DMS53 treated with DMSO at 0.1 percent for 48 hours (cell line): ENCODE measurements at regions not wholly inside any gene's neighbourhood (a gene's known extent, or its start where the extent isn't known, plus 50 kb on each side); places are given as distances from the start of the nearest gene placed in this dataset.

Source experiments
- DNase-seq: peaks from one replicate; lab custom pipeline; 2025; ENCODE audit not compliant: unreplicated experiment; lab: John Stamatoyannopoulos, UW

DNA sequence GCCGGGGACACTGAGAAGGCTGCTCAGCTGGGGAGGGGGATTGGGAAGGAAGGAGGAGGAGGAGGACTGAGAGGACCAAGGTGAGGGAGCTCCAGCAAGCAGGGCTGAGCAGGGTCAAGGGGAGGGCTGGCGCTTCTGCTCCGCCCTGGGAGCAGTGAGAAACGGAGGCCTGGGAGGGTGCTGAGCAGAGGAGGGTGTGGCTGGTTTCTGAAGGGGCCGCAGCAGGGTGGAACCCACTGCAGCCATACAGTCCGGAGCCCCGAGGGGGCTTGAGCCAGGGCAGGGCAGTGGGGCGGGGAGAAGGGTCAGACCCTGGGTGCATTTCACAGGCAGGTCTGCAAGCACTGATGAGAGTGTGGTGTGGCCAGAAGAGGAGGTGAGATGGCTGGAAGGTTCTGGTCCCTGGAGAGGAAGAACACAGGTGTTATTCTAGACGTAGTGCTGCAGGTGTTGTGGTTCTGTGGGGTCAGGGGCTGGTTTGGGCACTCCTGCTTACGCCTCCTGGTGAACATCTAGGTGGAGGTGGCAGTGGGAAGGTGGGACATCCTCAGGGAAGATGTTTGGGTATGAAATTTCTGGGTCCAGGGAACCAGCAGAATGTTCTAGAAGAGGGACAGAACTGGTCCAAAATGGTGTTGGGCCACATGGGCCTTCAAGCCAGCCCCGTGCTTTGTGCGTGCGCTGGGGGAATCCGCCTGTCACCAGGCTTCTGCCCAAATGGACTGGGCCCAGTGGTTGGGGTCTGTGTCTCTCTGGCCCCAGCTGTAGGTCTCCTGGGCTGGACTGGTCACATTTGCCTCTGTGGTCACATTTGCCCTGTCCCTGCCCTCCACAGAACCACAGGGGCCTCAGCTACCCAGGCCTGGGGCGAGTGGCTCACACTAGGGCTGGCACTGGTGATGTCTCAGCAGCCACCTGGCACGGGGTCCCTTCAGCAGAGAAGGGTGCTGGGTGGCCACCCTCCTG lies 714.7 kb downstream of the BRD1 start:
- DNase-seq = no peak

DNA sequence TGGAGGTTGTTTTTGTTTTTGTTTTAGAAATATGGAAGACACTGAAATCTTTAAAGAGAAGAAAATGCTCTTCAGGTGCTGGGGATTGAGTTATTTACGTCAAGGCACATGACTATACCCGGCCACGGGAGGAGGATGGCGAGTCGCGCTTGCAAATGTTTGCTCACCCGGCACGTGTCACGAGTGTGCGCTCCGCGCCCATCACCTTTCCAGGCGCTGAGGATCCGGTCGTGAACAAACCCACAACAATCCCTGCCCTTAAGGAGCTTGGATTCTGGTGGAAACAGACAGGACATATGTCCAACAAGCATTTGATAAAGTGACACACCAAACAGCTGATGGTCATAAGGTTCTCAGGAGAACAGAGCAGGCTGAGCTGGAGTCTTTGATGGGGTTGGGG lies 715.5 kb downstream of the BRD1 start:
- no peak for DNase-seq

DNA sequence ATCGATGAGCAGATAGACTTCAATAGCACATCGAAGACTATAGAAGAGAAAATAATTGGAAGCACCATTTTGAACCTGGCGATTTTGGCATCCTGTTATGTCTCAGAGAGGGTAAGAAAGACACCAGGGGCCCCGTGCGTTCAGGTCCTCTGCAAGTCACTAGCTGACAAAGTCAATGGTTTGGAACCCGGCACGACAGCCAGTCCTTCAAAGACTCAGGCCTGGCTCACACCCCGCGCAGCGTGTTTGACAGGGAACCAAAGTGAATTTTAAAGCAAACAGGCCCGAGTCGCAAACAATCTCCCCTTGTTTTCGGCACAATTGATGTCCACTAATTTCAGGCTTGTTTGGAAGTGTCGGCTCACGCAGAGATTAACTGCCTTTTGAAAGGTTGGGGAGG lies 716.6 kb downstream of the BRD1 start:
- no peak for DNase-seq

DNA sequence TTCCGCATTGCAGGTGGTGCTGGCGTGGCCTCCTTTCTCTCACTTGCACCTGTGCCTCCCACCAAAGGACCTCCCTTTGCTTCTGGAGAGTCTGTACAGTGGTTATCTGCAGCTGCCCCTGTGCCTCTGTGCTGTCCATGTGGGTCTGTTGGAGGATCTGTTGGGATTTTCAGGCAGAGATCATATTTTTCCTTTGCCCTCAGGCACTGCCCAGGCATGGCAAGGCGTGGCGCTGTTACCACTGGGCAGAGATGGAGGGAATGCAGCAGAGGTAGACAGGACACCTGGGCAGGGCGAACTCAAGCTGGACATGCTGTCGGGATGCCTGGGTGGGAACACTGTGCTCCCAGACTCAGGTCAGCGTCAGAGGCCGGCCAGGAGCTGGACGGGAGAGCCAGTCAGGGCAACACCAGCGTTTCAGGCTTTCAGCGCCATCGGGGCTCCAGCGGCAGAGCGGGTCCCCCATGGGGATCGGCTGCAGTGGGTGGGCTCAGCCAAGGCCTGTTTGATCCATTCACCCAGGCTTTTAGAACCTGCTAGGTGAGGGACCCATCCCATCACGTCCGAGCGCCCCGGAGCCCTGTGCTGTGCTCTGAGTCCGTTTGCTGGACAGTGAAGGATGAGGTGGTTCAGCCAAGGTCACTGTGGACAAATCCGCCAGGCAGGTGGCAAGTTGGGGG lies 718.9 kb downstream of the BRD1 start:
- DNase-seq = no peak

DNA sequence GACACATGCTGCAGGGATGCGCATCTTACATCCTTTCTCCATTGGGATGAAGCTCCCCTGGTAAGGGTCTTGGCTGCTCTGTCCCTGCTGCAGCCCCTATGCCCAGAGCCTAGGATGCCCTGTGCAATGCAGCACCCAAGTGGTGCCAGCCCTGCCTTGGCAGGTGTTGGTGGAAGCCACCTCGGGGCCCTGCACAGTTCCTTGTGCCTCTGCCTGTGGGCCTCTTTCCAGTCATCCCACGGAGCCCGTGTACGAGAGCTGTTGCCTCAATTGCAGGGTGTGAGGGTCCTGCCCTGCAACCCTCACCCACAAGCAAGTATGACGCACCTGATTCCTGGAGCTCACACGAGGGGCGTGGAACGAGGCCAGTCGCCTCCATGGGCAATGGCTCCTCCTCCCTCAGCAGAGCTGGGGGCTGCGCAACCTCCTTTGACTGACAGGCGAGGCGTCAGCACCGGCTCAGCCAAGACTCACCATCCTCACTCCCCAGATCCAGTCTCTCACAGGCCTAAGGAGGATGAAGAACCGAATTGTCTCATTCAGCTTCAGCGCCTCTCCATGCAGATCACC lies 719.6 kb downstream of the BRD1 start:
- DNase-seq = no peak

DNA sequence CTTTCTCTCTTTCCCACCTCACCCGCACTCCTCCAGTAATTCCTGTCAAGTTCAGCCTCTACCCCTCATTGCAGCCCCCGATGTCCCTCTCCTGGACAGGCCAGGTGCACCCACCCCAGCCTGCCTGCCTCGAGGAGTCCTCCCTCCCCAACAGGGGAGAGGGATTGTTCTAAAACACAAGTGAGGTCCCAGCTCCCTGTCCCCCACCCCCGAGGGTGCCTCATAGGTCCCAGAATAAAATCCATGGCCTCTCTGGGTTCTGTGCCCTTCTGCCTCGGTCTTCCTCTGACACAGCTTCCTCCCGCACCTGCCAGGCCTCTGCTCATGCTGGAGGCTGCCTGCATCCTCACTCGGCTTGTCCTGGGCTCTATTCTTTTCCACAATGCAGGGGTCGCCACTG lies 720.1 kb downstream of the BRD1 start:
- no peak for DNase-seq

DNA sequence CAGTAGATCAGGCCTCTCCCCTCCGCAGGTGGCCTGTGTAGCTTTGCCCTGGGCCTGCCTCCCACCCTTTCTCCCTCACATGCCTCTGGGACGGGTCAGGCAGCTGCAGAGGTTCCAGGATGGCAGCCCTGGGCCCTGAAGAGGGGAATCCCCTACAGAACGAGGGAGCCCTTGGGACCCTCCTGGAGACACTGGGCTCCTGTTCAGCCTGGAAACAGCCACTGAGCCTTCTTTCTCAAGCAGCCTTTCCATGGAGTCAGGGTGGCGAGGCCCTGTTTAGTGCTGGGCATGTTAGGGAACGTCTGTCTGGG lies 720.9 kb downstream of the BRD1 start:
- DNase-seq = no peak

DNA sequence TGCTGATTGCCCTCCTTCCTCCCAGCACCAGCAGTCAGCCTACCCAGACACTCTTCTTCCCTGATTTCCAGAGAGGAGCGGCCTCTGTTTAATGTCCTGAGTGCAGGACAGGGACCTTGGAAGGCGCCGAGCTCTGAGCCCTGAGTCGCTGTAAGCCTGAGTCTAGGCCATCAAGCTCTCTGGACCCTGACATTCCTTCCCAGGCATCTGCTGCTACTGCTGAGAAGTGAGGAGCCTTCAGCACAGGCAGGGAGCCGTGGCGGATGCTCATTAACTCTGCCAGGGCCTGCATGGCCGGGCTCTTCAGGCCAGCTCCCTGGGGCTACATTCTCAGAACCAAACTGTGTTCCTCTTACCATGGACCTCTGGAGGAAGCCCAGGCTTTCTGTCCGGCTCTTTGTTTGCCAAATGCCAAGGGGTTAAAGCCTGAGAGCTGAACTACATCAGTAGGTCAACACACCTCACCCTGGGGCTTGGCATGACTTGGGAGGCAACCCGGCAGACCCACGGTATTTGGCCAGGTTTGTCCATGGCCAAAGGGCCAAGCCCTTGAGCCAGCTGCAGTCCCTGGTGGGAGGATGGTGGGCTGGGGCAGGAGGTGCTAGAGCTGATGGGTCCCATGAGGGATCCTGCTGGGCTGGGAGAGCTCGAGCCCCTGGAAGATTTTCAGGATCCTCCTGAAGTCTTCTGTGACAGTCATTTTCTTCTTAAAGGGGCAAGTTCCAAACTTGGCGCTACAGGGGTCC lies 721.4 kb downstream of the BRD1 start:
- no peak for DNase-seq

DNA sequence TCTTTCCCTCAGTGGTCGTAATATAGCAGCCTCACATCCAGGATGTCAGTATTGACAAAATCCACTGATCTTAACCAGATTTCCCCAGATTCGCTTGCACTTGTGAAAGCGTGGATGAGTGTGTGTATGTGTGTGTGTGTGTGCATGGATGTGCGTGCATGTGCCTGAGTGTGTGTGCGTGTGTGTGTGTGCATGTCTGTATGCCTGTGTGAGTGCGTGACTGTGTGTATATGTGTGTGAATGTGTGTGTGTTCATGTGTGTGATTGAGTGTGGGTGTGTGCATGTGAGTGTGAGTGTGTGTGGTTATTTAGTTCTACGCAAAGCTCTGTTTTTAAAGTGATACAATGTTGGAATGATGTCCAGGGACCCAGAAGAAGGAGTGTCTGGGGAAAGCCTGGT lies 723.2 kb downstream of the BRD1 start:
- DNase-seq = no peak

DNA sequence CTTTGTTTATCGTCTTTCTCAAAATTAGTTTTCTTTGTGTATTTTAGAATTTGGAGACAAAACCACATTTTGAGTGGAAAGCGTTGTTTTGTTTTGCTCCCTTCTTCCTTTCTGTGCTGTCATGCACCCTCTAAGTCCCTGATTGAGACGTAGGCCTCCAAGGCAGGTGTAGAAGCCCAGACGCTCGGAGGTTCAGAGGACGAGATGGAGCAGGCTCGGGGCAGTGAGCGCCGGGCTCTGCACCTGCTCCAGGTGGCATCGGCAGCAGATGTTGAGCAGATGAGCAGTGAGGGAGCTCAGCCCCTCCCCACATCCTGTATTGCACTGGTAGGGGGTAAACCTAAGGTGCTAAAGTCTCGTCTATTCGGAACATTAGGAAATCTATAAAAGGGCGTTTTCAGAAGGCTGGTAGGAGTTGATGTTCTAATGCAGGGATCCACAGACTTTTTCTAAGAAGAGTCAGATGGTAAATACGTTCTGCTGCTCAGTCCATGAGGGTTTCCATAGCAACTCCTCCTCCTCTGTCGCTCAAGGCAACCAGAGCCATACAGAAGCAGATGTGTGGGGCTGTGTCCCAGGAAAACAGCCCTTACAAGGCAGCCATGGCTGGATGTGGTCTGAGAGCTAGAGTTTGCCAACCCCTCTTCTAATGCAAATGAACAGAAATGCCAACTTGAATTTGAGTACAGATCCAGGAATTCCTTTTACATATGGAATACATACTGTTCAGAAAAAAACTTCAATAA lies 724.2 kb downstream of the BRD1 start:
- DNase-seq = no peak

DNA sequence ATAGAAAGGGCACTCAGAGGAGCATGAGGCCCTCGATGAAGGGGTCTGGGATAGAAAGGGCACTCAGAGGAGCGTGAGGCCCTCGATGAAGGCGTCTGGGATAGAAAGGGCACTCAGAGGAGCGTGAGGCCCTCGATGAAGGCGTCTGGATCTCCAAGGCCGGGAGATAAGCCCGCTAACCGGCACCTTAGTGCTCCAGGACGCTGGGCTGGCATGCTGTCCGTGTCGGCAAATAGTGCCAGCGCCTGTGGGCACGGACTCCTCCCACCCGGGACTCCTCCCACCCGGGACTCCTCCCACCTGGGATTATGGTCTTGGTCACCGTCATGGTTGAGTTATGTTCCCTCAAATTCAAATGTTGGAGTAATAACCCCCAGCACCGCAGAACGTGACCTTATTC lies 725.3 kb downstream of the BRD1 start:
- DNase-seq = no peak

DNA sequence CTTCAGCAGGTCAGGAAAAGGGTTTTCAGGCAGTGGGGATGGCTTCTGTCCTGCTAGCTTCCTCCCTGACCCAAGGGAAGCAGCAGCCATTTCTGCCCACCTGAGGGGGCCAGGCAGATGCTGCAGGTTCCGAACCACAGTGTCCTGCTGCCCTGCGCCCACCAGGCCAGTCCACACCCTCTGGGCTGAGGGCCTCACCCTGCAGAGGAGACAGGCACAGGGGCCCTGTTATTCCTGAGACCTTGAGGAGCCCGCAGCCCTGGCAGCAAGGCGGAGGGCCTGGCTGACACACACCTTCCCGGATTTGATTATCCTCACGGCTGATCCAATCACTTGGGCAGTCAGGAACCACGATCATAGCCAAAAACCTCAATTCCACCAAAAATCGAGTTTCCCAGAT lies 725.8 kb downstream of the BRD1 start:
- DNase-seq = no peak

DNA sequence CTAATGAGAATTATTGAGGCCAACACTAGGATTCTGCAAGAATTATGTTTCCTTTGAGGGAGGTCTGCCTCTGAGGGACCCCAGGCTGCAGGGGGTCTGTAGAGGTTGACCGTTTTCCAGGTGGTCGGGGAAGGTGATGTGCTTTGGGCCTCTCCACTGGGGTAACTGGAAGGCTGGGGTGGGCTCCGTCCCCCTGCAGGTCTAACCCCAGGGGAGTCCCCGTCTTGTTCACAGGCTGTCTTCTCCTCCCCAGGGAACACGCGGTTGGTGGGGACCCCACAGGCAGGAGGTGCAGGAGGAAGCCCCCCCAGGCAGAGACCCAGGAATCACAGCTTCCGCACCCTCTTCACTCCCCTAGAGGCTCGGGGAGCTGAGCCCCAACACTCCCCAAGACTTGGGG lies 726.4 kb downstream of the BRD1 start:
- no peak for DNase-seq

DNA sequence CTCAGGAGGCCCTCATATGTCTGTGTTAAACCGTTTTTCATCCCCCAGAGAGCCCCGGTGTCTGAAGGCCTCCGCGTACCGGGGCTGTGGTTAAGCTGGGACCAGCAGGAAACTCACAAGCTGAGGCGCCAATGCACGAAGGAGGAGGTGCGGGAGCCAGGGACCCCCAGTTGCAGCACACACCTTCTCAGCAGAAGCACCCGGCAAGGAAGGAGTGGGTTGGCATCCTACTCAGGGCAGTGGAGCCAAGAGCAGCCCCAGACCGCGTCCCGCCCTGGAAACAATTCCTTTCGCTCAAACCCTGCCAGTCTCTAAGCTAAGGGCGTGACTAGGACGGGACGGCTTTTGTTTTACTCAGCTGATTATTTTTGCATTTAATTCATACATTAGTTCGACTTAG lies 726.9 kb downstream of the BRD1 start:
- no peak for DNase-seq

DNA sequence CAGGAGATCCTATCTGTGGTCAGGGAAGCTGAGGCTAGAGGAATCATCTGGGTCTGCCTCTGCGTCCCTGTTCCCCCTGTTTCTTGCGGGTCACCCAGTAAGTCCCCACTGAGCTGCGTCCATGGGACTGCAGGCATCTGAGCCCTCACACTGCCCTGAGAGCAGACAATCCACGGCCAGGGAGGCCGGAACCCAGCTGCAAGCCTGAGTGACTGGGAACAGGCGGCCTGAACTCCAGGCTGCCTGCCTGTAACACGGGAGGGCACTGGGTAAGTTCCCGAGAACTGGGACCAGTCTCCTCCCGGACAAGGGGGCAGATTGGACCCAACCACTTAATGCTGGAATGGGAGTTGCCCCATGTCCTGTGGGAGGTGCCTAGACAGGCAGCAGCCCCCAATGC lies 727.4 kb downstream of the BRD1 start:
- no peak for DNase-seq

DNA sequence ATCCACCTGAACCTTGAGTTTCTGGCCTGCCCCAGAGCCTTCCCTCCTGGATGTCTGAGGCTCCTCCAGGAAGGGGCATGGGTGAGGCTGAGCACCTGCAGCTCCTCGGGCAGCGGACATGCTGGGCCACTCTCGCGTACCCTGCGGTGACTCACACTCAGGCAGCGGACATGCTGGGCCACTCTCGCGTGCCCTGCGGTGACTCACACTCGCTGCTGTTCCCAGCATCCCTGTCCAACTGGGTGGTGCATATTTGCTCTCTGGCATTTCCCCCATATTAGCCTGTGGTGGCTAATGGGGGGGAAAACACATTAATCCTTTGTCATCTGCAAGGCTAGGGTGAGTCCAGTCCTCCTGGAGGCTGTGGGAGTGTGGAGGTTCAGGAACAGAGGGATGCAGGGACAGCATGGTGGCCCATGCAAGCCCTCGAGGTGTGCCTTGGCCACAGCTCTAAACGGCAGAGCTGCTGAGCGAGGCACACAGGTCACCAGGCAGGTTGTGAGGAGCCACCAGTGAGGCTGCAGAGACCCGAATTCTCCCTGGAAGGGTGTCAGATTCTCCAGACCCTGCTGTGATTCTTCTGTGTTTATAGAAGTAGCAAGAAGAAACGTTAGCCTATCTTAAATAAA lies 728.1 kb downstream of the BRD1 start:
- no peak for DNase-seq

DNA sequence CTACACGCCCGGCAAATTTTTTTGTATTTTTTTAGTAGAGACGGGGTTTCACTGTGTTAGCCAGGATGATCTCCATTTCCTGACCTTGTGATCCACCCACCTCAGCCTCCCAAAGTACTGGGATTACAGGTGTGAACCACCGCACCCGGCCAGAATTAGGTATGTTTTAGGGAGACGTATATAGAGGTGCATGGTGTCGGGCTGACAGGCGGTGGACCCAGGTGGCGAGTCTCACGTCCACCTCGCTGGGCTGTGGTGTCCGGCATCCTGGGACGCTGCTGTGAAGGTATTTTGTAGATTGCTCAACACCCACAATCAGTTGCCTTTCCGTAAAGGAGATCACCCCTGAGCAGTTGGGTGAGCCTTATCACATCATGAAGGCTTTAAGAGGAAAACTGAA lies 728.6 kb downstream of the BRD1 start:
- no peak for DNase-seq

DNA sequence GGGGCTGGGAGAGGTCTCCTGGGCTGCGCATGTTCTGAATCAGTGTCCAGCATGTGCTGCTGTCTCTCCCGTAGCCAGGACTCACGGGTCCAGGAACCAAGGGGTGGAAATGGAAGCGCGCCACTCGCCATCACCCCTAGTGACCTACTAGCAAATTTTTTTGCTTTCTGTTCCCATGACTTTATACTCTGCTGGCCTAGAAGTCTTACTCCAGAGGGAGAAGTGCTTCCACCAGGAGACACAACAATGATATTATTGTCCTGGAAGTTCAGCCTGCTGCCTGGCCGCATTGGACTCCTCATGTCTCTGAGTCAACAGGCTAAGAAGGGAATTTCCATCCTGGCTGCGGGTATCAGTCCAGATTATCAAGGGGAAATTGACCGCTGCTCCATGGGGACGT lies 729.7 kb downstream of the BRD1 start:
- DNase-seq = no peak

DNA sequence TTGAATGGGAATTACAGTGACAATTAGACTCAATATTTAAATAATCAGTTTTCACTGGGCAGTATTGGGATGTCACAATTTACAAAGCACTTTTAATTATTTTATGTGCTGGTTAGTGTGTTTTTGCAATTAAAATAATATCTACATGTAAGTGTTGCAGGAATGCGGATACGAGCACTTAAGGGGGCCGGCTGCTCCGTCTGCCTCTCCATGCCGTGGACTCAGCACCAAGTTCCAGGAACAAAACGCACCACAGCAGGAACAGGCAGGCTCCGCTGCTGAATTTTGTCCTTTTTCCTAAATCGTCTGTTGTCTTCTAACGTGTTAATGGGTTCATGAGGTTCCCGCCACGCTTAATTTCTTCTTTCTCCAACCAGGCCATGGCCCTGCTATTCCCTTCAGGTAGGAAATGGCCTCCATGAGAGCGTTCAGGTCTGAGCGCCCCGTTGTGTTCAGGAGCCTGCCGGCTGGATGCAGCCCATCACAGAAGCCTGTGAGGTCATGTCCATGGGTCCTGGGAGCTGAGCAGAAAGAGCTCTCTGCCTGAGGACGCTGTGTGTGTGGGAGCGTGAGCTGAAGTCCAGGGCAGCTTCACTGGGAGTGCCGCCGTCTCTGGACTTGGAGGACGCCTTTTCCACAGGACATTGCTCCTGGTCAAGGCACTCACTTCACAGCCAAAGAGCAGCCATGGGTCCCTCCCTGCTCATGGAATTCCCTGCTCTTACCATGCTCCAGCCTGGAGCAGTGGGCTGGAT lies 730.3 kb downstream of the BRD1 start:
- DNase-seq = no peak

DNA sequence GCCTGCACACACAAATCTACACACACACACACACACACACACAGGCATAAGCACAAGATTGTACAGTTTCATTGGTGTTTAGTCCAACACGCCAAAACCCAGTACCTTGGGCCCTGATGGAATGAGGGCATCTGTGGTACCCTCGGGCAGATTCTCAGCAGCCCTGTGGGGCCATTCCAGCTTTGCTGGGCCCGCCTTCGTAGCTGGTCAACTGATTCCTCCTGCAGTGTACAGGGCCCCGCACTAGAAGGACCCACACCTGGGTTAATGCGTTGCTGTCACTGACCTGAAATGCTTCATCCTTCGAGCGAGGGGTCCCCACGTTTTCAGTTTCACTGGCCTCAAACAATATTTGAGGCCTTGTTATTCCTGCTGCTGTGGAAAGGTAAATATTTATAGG lies 731.2 kb downstream of the BRD1 start:
- no peak for DNase-seq
